A549 (cell line): ENCODE measurements at regions not wholly inside any gene's neighbourhood (a gene's known extent, or its start where the extent isn't known, plus 50 kb on each side); places are given as distances from the start of the nearest gene placed in this dataset.

Source experiments
- ATAC-seq, 2 experiments: fragments of 200-7000 bp in 1 of 2; fragments of >200 bp in 1 of 2; cut with Nextera tagmentation in 1 of 2; cut with Tn5 transposase in 1 of 2; 3 replicates each; pipeline versions ENCODE4 v1.8.0 to v1.9.1; 2018 to 2020; ENCODE audit warnings: mild to moderate bottlenecking in 1 of 2, moderate library complexity in 1 of 2
- CTCF ChIA-PET: fragments of 300-600 bp; sonication (Branson Sonifier 250); formaldehyde crosslinking; extraction: SDS; loops from one replicate; lab custom pipeline; 2021; ENCODE audit warnings: antibody characterized with exemption, inconsistent platforms; lab: Yijun Ruan, JAX
- POLR2A ChIA-PET: fragments of 350-600 bp; formaldehyde crosslinking; extraction: SDS; loops from one replicate; lab custom pipeline; 2021; ENCODE audit warnings: antibody characterized with exemption, inconsistent platforms; lab: Yijun Ruan, JAX
- DNase-seq, 2 experiments: peaks; one replicate each; pipeline versions ENCODE4 v3.0.0 to v3.0.0-alpha.2; 2011 to 2016; ENCODE audit warnings: low read depth in 1 of 2, low spot score in 1 of 2
- FAIRE-seq: peaks from 2 replicates; lab custom pipeline; 2011; peaks lifted over from hg19 to GRCh38; lab: Jason Lieb, UNC
- H3K27ac ChIP-seq, 2 experiments: fragments of >200 bp; sonication (Bioruptor Twin); formaldehyde crosslinking; 3 replicates each; pipeline ENCODE4 v1.5.1; 2016 to 2017
- H3K4me1 ChIP-seq: fragments of >200 bp; sonication (Bioruptor Twin); formaldehyde crosslinking; 3 replicates; pipeline ENCODE4 v1.6.1; 2016
- H3K4me2 ChIP-seq: fragments of >200 bp; sonication (Bioruptor Twin); formaldehyde crosslinking; 3 replicates; pipeline ENCODE4 v1.6.1; 2016
- H3K4me3 ChIP-seq: fragments of >200 bp; sonication (Bioruptor Twin); formaldehyde crosslinking; 3 replicates; pipeline ENCODE4 v1.5.1; 2016
- H3K9me3 ChIP-seq: fragments of >200 bp; sonication (Bioruptor Twin); formaldehyde crosslinking; 3 replicates; pipeline ENCODE4 v1.6.1; 2016
- CEBPB ChIP-seq, 2 experiments: fragments of >200 bp in 1 of 2; sonication (Bioruptor Twin) in 1 of 2; formaldehyde crosslinking in 1 of 2; IDR thresholded peaks; 2 replicates each; pipeline ENCODE4 v1.6.1; 2012 to 2016
- EHF ChIP-seq: fragments of 250-450 bp; sonication (Bioruptor Pico); IDR thresholded peaks from 2 replicates; pipeline ENCODE4 v1.5.0; 2020; ENCODE audit warnings: mild to moderate bottlenecking
- EP300 ChIP-seq, 2 experiments: fragments of >200 bp; sonication (Bioruptor Twin); formaldehyde crosslinking; IDR thresholded peaks; 2 replicates in 1 of 2; 3 replicates in 1 of 2; pipeline ENCODE4 v1.6.1; 2016 to 2017
- ESRRA ChIP-seq: fragments of 150-350 bp; IDR thresholded peaks from 2 replicates; pipeline ENCODE4 v1.6.1; 2014; ENCODE audit warnings: mild to moderate bottlenecking, low read length, borderline replicate concordance
- FOSB ChIP-seq: fragments of 250-450 bp; sonication (Bioruptor Pico); IDR thresholded peaks from 2 replicates; pipeline ENCODE4 v1.5.0; 2020; ENCODE audit warnings: mild to moderate bottlenecking, moderate library complexity
- GATA3 ChIP-seq: IDR thresholded peaks from 2 replicates; pipeline ENCODE4 v1.6.1; 2012; ENCODE audit warnings: borderline replicate concordance
- HOXB13 ChIP-seq: fragments of 250-450 bp; sonication (Bioruptor Pico); IDR thresholded peaks from 2 replicates; pipeline ENCODE4 v1.5.0; 2020; ENCODE audit warnings: low read depth, mild to moderate bottlenecking, moderate library complexity
- HOXB5 ChIP-seq: fragments of 250-450 bp; sonication (Bioruptor Pico); IDR thresholded peaks from 2 replicates; pipeline ENCODE4 v1.5.0; 2020; ENCODE audit warnings: mild to moderate bottlenecking, moderate library complexity
- JUNB ChIP-seq: fragments of >200 bp; sonication (Bioruptor Twin); formaldehyde crosslinking; IDR thresholded peaks from 2 replicates; pipeline ENCODE4 v1.6.1; 2016
- KDM1A ChIP-seq: fragments of 200-600 bp; sonication (generic); IDR thresholded peaks from 2 replicates; pipeline ENCODE4 v1.6.1; 2016; ENCODE audit warnings: low read depth, mild to moderate bottlenecking
- MYC ChIP-seq: IDR thresholded peaks from 2 replicates; pipeline ENCODE4 v1.6.1; 2012; ENCODE audit warnings: mild to moderate bottlenecking, inconsistent platforms, low read length, improper control_type of control experiment, borderline replicate concordance
- NR3C1 ChIP-seq: fragments of >200 bp; sonication (Bioruptor Twin); formaldehyde crosslinking; IDR thresholded peaks from 3 replicates; pipeline ENCODE4 v1.6.1; 2017
- RARB ChIP-seq: fragments of 250-450 bp; sonication (Bioruptor Pico); IDR thresholded peaks from 2 replicates; pipeline ENCODE4 v1.8.0; 2021; ENCODE audit warnings: mild to moderate bottlenecking, moderate library complexity
- TFCP2L1 ChIP-seq: fragments of 250-450 bp; sonication (Bioruptor Pico); IDR thresholded peaks from 2 replicates; pipeline ENCODE4 v1.5.0; 2021; ENCODE audit warnings: mild to moderate bottlenecking
- TP53 ChIP-seq: fragments of 250-450 bp; sonication (Bioruptor Pico); IDR thresholded peaks from 2 replicates; pipeline ENCODE4 v1.5.0; 2021; ENCODE audit warnings: mild to moderate bottlenecking, moderate library complexity
- ZC3H11A ChIP-seq: fragments of 450-650 bp; IDR thresholded peaks from 2 replicates; pipeline ENCODE4 v1.6.1; 2014; ENCODE audit warnings: antibody characterized with exemption, mild to moderate bottlenecking
- ZFP36 ChIP-seq: fragments of 450-650 bp; IDR thresholded peaks from 2 replicates; pipeline ENCODE4 v1.6.1; 2014; ENCODE audit warnings: borderline replicate concordance; ENCODE audit not compliant: partially characterized antibody
- ZNF302 ChIP-seq: fragments of 250-450 bp; sonication (Bioruptor Pico); IDR thresholded peaks from 2 replicates; pipeline ENCODE4 v1.9.0; 2021; ENCODE audit warnings: inconsistent platforms, mild to moderate bottlenecking, moderate library complexity
- ZSCAN20 ChIP-seq: fragments of 250-450 bp; sonication (Bioruptor Pico); IDR thresholded peaks from 2 replicates; pipeline ENCODE4 v1.8.0; 2022; ENCODE audit warnings: mild to moderate bottlenecking, moderate library complexity
- WGBS: methylation state at CpG from one replicate; pipeline ENCODE4 v1.1.6; 2017; ENCODE audit errors: missing lambda C conversion rate; 5-methylcytosine and 5-hydroxymethylcytosine counted together
- TF ChIP-seq, protein P1 (sequence below): fragments of 200-600 bp; sonication (generic); IDR thresholded peaks from 2 replicates; pipeline ENCODE4 v1.6.1; 2016; ENCODE audit warnings: antibody characterized with exemption, mild to moderate bottlenecking, moderate library complexity
- TF ChIP-seq, protein P2 (sequence below): fragments of 250-450 bp; sonication (Bioruptor Pico); IDR thresholded peaks from 2 replicates; pipeline ENCODE4 v1.5.0; 2020; ENCODE audit warnings: low read depth, mild to moderate bottlenecking, moderate library complexity
- TF ChIP-seq, protein P3 (sequence below): fragments of 450-650 bp; IDR thresholded peaks from 2 replicates; pipeline ENCODE4 v1.6.1; 2014; ENCODE audit warnings: antibody characterized with exemption
- TF ChIP-seq, protein P4 (sequence below): fragments of 150-350 bp; IDR thresholded peaks from 2 replicates; pipeline ENCODE4 v1.6.1; 2014; ENCODE audit warnings: low read depth, mild to moderate bottlenecking, low read length

DNA sequence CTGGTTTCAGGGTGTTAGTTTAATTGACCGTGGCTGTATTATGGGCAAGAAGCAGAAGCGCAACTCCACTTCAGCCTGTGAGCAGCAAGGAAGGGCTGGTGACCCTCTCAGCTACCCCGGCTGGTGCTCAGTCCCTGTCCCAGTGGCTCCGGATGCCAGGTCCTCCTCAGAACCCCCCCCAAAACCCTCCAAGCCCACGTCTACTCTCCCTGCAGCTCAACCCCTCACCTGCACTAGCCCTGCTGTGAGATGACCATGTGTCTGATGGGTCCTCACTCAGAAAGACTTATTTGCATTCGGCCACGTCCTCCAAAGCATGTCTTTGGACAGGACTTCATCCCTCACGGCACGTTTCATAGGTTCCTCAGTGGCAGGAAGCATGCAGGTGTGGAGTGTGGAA lies 119.7 kb upstream of the ALKAL2 start:
- no peak for TF ChIP-seq MYC
- TF ChIP-seq EP300 (IDR thresholded peaks at IDR 0.05), result no peak
- TF ChIP-seq ESRRA, result no peak
- TF ChIP-seq, protein P1, sequence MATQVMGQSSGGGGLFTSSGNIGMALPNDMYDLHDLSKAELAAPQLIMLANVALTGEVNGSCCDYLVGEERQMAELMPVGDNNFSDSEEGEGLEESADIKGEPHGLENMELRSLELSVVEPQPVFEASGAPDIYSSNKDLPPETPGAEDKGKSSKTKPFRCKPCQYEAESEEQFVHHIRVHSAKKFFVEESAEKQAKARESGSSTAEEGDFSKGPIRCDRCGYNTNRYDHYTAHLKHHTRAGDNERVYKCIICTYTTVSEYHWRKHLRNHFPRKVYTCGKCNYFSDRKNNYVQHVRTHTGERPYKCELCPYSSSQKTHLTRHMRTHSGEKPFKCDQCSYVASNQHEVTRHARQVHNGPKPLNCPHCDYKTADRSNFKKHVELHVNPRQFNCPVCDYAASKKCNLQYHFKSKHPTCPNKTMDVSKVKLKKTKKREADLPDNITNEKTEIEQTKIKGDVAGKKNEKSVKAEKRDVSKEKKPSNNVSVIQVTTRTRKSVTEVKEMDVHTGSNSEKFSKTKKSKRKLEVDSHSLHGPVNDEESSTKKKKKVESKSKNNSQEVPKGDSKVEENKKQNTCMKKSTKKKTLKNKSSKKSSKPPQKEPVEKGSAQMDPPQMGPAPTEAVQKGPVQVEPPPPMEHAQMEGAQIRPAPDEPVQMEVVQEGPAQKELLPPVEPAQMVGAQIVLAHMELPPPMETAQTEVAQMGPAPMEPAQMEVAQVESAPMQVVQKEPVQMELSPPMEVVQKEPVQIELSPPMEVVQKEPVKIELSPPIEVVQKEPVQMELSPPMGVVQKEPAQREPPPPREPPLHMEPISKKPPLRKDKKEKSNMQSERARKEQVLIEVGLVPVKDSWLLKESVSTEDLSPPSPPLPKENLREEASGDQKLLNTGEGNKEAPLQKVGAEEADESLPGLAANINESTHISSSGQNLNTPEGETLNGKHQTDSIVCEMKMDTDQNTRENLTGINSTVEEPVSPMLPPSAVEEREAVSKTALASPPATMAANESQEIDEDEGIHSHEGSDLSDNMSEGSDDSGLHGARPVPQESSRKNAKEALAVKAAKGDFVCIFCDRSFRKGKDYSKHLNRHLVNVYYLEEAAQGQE, result no peak
- TF ChIP-seq, protein P2, sequence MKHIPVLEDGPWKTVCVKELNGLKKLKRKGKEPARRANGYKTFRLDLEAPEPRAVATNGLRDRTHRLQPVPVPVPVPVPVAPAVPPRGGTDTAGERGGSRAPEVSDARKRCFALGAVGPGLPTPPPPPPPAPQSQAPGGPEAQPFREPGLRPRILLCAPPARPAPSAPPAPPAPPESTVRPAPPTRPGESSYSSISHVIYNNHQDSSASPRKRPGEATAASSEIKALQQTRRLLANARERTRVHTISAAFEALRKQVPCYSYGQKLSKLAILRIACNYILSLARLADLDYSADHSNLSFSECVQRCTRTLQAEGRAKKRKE (CRISPR knock-in tag), result no peak
- TF ChIP-seq, protein P3, sequence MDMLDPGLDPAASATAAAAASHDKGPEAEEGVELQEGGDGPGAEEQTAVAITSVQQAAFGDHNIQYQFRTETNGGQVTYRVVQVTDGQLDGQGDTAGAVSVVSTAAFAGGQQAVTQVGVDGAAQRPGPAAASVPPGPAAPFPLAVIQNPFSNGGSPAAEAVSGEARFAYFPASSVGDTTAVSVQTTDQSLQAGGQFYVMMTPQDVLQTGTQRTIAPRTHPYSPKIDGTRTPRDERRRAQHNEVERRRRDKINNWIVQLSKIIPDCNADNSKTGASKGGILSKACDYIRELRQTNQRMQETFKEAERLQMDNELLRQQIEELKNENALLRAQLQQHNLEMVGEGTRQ, result no peak
- no peak for TF ChIP-seq FOSB (CRISPR knock-in tag)
- no peak for TF ChIP-seq JUNB
- TF ChIP-seq CEBPB (IDR thresholded peaks at IDR 0.05), result no peak
- no peak for TF ChIP-seq HOXB5 (CRISPR knock-in tag)
- TF ChIP-seq NR3C1, result no peak
- TF ChIP-seq, protein P4, sequence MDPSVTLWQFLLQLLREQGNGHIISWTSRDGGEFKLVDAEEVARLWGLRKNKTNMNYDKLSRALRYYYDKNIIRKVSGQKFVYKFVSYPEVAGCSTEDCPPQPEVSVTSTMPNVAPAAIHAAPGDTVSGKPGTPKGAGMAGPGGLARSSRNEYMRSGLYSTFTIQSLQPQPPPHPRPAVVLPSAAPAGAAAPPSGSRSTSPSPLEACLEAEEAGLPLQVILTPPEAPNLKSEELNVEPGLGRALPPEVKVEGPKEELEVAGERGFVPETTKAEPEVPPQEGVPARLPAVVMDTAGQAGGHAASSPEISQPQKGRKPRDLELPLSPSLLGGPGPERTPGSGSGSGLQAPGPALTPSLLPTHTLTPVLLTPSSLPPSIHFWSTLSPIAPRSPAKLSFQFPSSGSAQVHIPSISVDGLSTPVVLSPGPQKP, result no peak
- TF ChIP-seq RARB (CRISPR knock-in tag), result no peak
- TF ChIP-seq HOXB13, result no peak
- TF ChIP-seq TFCP2L1 (CRISPR knock-in tag), result no peak
- DNase-seq (no peak), FAIRE-seq (no peak), ATAC-seq (peak in 1 of 2 experiments; percentile 13; a peak in 1 of 6 replicates)
- 12% methylated on average over 9 of the region's 9 CpGs for WGBS
- POLR2A ChIA-PET, result no interaction called here
- Histone ChIP-seq H3K4me3 (no peak overlapping the region), H3K9me3 (no peaks in the 10 kb centered on the region; the same call in 2 of the 3 replicates), H3K4me1 (no peaks in the 10 kb centered on the region), H3K4me2 (no peak overlapping the region), H3K27ac (no peak overlapping the region)
- CTCF ChIA-PET, result no interaction called here

DNA sequence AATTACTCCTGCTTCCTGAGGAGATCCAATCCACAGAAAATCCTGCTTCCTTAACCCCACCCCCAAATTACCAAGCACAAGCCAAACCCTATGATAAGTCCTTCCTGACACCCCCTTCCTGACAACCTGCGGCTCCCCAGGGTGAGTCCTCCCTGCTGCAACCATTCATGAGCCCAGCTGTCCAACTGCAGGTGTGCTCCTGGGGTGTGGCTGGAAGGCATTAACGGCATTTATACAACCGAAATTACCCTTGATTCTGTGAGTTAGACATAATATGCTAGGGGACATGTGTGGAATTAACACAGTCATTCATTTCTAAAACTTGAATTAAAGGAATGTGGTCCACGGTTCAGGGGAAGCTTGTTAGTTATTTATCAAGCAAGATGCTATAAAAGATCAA lies 119.0 kb upstream of the ALKAL2 start:
- CTCF ChIA-PET, result no interaction called here
- 6% methylated on average over 4 of the region's 4 CpGs for WGBS
- no peak for ATAC-seq
- H3K9me3 ChIP-seq, result no peaks in the 10 kb centered on the region; the same call in 2 of the 3 replicates
- POLR2A ChIA-PET, result no interaction called here
- no peak overlapping the region for H3K27ac ChIP-seq
- DNase-seq, result no peak
- FAIRE-seq, result no peak
- no peaks in the 10 kb centered on the region for H3K4me1 ChIP-seq
- no peak overlapping the region for H3K4me3 ChIP-seq
- no peak overlapping the region for H3K4me2 ChIP-seq
- no peak for TF ChIP-seq ZC3H11A
- no peak for TF ChIP-seq ZNF302 (CRISPR knock-in tag)
- TF ChIP-seq JUNB, result no peak
- TF ChIP-seq TP53, result no peak
- no peak for TF ChIP-seq ZSCAN20 (CRISPR knock-in tag)
- no peak for TF ChIP-seq ZFP36
- no peak for TF ChIP-seq TFCP2L1 (CRISPR knock-in tag)
- no peak for TF ChIP-seq EHF
- TF ChIP-seq KDM1A, result no peak
- no peak for TF ChIP-seq GATA3
